Globus pallidus (tissue), 1 donor: ENCODE measurements at regions not wholly inside any gene's neighbourhood (a gene's known extent, or its start where the extent isn't known, plus 50 kb on each side); places are given as distances from the start of the nearest gene placed in this dataset.

ENCODE experiments used
- DNase-seq: peaks from one replicate; pipeline ENCODE4 v3.0.0-alpha.2; 2015; ENCODE audit warnings: low spot score

DNA sequence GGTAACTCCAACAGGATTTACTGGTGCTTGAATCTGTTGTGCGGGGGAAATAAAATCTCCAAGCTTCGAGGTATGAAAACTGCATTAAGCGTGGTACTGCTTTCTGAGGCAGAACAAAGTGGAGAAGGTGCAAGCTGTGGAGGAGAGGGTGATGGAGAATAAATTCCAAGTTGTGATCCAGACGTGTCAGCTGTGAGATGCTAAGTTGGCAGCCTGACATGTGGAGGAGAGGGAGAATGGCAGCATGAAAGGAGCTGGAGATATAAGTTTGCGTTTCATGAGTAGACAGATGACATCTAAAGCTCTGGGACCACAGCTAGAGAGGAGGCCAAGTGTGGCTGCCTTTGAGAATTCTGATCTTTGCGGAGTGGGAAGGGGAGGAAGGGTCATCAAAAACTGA lies 411.8 kb downstream of the FBXO15 start:
- no peak for DNase-seq

DNA sequence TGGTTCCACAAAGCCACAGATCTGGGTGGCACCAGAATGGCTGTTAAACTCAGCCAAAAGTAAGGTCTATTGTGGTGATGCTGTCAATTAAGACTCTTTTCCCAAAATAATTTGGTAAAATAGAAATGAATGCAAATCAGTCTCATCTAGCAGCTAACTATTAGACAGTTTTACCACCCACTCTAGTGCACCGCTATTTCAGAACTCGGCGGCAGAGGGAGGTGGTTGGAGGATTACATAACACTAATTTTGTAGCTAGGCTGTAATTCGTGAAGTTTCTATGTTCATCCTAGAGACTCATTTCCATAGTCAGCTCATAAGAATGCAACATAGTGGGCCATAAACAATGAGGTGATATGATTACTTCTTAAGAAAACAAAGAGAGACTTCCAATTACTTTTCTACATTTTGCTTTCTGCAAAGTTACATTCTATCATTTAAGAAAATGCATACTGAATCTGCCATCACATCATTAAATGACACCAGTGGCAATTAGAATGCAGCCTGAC lies 413.8 kb downstream of the FBXO15 start:
- no peak for DNase-seq

DNA sequence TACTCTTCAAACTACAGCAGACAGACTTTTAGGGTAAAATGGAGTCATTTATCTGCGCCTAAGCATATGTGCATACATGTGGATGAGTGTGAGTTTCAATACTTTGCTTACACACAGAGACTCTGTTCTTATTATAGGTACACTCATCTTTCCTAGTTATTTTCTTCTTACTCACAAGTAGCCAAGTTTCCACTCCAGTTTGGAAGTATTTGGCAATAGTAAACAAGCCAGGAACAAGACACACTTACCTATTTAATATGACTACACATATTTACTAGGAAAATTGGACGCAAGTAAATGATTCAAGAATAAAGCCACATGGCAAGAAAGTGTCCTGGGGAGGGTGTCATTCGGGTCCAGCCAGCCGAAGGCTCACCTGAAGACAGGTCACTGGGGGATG lies 414.3 kb downstream of the FBXO15 start:
- no peak for DNase-seq

DNA sequence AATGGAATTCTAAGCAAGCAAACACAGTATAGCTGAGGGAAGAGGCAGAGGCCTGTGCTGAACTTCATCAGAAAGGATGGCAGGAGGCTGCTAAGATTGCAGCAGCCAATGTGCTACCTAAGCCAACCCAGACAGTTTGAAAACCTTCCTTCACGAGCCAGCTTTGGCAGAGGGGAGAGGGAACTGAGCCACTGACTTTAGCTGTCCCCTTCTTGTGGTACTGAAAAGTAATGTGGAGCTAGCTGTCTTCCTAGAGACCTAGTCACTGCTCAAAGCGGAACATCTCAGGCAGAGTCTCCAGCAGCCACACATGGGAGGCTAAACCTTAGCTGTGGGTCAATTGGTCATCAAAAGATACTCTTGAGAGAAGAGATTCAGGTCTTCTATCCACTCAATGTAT lies 419.0 kb downstream of the FBXO15 start:
- no peak for DNase-seq

DNA sequence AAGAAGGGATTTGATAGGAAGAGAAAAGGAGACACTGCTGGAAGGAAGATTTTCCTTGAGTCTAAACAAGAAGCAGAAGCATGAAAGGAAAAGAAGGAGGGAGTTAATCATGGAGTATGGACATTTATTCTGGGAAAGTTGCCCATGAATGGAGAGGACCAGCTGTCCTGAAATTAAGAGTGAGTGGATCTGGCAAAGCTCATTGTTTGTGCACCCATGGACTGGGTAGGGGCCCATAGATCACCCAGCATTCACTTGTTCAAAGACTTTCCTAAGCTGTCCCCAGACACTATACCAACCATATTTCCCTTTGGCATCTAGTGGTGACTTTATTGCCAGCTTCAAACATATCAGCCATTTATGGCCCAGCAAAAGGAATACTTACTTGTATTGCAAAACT lies 422.7 kb downstream of the FBXO15 start:
- no peak for DNase-seq

DNA sequence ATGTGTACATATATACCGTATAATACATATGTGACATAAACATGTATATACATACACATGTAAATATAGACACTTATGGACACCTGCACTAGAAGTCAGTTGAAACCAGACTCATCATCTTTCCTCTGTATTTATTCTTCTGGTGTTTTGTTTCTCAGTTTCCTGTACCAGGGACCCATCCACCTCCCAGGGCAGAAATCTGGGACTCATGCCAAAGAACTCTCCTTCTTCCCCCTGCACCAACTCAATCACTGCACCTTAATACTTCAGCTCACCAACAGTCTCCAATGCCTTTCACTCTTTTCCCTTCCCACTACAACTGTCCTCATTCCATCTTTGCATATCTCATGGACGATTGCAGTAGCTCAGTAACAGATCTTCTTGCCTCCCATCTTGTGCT lies 428.0 kb downstream of the FBXO15 start:
- no peak for DNase-seq

DNA sequence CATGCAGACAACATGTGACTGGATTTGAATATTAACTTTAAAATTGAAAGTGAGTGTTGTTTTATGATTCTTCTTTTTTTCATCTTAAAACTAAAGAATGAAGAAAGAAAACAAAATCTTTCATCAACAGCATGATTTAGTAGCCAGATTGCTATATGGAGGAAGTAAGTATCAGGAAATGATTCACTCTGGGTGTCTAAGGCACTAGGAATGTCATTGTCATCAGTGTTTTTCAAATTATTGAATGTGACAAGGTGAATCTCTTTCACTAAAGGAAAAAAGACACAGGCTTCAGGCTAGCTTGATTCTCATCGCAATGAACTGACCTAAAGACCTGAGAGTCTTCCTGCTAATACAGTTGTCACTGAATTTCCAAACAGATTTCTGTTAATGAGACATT lies 430.1 kb downstream of the FBXO15 start:
- DNase-seq: no peak

DNA sequence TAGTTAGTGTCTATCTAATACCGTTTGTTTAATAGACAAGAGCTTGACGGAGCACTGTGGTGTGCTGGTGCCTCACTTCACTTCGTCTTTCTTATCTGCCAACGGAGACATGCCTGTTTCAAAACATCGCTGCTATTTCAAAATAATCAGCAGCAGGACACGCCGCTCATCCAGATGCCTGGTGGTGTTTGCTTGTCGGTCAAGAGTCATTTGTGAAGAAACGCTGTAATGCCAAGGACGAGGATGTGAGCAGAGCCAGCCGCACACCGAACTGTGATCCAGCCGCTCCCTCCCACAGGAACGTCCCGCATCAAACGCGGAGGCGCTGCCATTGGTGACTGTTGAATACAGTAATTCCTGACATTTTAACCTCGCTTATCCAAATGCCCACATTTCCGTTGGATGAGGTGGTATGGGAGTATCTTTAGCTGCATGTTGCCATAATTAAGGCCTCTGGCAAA lies 432.4 kb downstream of the FBXO15 start:
- DNase-seq: no peak

DNA sequence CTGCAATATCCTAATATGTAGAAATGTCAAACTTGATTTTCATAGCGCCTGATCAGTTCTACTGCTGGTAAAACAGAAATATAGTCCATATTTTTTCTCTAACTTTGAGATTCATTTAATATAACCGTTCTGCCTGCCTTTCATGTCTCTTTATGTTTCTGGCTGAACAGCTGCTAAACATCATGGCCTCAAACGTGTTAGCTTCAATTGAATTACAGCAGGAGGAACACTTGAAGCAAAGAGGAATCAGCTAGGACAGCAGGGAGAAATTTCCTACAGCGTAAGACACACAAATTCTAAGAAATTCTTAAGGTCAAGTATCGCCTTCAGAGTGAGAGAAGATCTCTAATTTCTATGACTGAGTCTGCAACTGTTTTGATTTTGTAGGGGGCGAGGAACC lies 433.2 kb downstream of the FBXO15 start:
- DNase-seq: no peak

DNA sequence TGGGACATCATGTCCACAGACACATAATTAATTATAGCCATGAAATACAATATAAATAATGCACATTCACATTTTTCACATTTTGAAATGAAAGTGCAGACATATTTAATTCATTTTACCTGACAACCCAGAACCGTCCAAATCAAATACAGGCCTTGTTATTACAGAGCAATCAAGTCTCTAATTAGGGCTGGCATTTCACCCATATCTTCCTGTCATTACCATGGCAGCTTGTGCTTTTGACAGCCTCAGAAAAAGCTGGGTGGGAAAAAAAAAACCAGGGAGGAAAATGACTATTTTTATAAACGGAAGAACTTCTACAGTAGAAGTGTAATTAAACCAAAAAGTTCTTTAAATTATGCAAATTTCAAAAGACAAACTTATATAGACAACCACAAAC lies 436.4 kb downstream of the FBXO15 start:
- DNase-seq: no peak

DNA sequence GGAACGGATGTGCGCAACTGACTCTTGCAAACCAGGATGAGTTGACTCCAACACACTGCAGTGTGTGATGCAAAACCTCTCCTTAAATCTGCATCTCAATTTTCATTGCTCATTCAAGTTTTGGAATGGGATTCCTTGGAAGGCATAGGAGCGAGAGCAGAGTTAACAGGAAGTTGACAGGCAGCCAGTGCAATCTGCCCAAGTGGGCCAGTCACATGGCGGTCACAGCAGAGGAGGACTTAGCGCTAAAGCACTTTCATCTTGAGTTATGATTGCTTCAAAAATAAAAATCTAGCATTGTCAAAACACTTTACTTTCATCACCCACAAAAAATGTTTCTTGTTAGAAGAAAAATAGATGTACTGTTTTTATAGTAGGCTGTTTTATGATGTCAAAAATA lies 439.0 kb downstream of the FBXO15 start:
- DNase-seq: no peak

DNA sequence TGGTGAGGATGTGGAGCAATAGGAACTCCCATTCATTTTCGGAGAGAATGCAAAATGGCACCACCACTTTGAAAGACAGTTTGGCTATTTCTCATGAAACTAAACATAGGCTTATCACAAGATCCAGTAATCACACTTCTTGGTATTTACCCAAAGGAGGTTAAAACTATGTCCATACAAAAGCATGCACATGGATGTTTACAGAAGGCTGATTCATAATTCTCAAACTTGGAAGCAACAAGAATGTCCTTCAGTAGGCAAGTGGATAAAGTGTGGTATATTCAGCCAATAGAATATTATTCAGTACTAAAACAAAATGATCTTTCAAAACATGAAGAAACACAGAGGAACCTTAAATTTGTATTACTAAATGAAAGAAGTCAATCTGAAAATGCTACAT lies 440.6 kb downstream of the FBXO15 start:
- no peak for DNase-seq

DNA sequence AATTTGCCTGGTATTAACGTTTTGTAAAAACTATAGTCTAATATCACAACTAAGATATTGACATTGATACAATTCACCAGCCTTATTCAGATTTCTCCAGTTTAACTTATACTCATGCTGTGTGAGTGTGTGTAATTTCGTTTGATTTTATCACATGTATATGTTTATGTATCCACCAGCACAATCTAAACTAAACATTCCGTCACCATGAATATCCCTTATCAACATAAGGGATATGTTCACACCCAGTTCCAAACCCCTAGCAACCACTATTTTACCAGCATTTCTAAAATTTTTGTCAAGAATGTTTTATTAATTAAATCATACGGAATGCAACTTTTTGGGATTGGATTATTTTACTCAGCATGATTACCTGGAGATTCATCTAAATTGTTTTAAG lies 450.3 kb downstream of the FBXO15 start:
- DNase-seq: no peak

DNA sequence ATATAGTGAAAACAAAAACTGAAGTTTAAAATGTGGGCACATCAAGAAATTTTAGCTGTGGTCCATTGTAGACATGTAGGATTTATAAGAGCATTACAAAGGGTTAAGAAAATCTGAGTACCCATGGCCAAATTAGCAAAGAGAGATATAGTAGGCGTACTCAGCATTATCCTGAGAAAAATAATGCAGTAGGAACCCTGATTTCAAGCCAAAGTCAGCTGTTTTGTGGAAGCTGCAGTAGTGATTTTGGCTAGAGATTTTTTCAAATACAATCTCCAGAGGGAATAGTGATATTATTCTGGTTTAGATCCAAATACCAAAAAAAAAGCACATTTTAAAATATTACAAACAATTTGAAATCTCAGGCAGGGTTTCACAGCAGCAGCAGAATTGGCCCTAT lies 450.9 kb downstream of the FBXO15 start:
- no peak for DNase-seq

DNA sequence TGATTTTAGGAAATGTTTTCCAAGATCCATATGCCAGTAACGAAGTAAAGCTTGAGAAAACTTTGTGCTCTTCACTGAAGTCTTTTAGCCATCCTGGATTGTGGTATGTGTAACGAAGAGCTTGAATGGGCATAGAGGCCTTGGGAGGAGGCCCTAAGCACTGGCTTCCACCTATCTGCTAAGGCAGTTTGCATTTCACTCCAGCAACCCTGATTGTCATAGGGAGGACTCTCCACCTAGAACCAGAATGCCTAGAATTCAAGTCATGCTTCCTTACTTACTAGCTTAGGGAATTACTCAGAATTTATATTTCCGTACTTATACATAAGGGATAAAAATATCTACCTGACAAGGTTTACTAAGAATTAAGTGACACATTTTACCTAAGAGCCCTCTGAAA lies 451.5 kb downstream of the FBXO15 start:
- no peak for DNase-seq

DNA sequence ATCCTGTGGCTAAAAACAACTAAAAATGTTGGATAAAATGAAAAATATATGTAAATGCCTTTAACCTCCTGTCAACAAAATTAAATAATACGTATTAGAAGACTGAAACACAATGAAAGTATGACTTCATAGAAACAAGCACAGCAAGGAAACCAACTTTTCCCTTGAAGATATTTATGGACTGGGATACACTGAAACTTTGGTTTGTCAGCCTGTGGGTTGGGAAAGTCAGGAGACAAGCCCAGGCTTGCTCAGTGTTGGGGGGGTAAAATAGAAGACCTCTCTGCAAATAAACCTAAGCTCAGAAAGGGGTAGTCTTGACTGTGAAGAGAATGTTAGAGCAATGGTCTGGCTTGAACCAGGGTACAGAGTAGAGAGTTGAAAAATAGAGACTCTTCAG lies 454.5 kb downstream of the FBXO15 start:
- no peak for DNase-seq

DNA sequence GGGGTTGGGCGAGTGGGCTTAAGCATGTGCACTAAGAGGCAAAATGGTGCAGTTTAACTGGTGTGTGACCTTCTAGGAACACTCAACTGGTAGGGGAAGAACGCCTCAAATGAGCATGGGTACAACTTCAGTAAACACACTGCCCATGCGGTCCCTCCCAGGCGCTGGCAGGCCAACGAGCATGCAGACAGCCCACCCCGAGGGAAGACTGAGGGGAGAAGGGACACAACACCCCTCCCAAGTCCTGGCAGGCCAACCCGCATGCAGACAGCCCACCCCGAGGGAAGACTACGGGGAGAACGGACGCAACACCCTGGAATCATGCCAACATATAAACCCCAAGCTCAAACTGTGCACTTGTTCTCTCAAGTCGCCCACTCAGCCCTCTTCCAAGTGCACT lies 456.0 kb downstream of the FBXO15 start:
- no peak for DNase-seq

DNA sequence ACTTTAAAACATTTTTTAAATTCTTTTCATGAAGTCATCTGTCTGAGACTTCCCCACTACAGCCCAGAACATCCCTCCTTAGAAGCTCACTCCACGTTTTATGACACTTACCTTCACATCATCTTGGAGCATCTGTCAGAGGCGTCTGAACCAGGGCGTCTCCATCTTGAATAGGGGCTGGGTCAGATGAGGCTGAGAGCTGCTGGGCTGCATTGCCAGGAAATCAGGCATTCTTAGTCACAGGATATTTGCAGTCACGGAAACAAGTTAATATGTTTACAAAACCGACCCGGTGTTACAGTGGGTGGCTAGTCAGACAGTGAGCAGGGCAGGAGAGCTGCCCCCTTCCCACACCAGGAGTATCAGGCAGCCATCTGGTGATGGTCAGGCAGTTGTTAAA lies 456.5 kb downstream of the FBXO15 start:
- no peak for DNase-seq

DNA sequence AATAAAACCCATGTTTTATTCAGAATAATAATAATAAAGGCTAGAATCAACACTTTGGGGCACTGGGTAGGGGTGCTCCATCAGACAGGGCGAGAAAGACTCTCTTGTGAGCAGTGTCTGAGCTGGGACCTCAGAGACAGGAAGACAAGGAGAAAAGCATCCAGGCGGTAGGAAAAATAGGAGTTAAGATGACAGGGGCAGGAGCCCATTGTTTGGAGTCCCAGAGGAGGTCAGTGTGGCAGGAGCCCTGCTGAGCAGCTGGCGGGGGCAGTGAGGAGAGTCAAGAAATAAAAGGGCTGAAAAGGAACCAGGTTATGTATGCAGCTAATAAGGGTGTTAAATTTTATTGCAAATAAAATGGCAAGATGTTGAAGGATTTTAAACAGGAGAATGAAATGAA lies 457.4 kb downstream of the FBXO15 start:
- DNase-seq: no peak

DNA sequence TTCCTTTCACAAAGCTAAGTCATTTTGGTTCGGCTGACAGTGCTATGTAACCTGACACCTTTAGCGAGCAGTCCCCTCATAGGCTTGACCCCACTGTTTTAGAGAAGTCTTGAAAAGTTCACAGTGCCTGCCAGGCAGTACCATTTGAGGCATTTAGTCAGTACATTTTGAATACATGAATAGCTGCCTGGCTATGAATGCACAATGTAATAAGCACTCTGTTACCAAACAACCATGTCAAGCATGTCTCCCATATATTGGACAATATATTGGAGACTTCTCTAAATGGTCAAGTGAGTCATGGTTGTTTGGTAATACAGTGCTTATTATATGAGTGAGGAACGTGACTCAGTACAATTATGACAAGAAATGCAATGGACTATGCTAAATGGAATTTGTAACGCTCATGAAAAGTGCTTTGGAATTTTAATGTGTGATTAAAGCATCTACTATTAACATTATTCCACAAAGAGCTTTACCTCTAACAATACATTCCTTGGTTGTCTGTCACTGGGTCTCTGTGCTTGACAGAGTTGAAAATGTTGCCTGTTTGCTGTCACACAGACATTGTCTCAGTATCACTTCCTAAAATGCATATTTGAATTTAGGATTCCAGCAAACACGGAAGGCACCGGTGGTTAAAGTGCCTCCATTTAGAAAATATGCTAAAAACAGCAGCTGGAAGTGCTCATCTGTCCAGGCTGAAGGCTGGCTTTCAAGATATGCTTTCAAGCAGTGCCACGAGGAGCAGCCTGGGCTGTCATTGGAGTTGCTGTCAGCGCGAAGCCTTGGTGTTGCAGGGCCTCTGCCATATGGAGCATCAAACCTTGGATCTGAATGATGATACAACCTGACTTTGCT lies 458.6 kb downstream of the FBXO15 start:
- DNase-seq: no peak

DNA sequence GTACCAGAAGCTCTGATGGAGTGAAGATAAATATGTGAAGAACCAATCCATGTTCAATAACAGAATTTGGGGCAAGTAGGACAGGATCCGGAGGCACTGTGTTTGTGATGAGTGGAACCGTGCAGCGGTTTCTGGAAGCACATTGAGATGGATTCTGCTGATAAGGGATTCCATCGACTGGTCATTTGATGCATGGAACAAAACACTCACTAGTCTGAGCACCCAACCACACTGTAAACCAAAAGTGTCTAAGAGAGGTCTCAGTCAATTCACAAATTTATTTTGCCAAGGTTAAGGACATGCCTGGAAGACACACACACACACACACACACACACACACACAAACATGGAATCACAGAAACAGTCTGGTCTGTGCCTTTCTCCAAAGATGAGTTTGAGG lies 459.5 kb downstream of the FBXO15 start:
- no peak for DNase-seq

DNA sequence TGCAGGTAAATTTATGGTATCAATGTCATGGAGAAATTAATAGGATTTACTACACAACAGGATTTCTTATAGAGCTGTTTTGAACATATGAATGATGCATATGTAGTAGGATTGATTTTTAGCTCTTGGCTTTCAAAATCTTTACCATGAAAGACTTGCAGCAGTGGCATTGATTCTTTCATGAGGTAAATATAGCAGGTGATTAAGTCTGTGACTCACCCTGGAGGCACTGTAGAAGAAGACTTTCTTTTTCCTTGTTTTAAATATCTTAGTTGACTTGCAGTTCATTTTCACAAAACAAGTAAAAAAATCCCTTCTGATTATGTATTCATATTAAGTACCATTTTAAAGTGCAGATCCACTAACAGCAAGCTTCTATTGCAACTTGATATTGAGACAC lies 463.0 kb downstream of the FBXO15 start:
- DNase-seq: no peak

DNA sequence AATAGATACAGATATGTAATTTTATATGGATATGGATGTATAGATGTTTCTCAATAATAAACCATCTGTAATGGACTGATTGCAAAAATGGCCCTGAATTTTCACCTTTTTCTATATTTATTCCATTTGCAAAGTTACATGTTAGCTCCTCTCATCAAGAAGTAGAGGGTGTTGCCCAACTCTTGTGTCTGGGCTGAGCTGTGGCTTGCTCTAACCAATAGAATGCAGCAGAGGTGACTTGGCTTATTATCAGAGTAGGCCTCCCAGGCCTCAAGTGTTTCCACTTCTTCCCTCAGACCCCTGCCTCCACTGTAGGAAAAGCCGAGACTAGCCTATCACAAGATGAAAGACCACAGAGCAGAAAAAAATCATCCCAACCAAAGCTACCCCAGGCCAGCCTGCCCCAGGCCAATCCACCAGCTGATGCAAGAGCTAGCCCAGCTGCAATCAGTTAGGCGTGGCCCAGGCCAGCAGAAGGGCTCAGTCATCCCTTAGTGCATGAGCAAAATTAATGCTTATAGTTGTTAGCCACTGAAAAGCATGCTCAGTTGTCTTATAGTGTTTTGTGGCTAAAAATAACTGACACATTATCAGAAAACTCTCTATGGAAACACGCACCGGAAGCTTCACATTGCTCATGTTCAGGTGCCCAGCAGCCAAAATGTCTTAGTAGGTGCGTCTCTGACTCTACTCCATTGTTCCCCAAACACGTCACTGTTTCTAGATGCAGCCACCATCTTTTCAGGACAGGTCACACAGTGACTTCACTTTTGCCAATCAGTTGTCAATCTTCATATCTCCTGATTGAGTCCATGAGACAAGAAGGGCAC lies 464.0 kb downstream of the FBXO15 start:
- no peak for DNase-seq
